ENCODE measurements at regions not wholly inside any gene's neighbourhood (a gene's known extent, or its start where the extent isn't known, plus 50 kb on each side); places are given as distances from the start of the nearest gene placed in this dataset.

GRCh38 chr3:24614359-24614758 is 119.7 kb upstream of the THRB start:
- TF ChIP-seq POLR2A (IDR thresholded peaks at IDR 0.05) = no peak
- no peak for TF ChIP-seq CTCF (IDR thresholded peaks at IDR 0.05)
- TF ChIP-seq POLR2AphosphoS5 (IDR thresholded peaks at IDR 0.05; ENCODE audit: insufficient read depth in 1 of 2, low read depth in 1 of 2) = no peak
